ENCODE measurements at regions not wholly inside any gene's neighbourhood (a gene's known extent, or its start where the extent isn't known, plus 50 kb on each side); places are given as distances from the start of the nearest gene placed in this dataset.
"Not testable (repeated sequence)": the region's sequence is repeated elsewhere in the genome, so short reads cannot be mapped to it uniquely, and the experiment has no call there.

DNA sequence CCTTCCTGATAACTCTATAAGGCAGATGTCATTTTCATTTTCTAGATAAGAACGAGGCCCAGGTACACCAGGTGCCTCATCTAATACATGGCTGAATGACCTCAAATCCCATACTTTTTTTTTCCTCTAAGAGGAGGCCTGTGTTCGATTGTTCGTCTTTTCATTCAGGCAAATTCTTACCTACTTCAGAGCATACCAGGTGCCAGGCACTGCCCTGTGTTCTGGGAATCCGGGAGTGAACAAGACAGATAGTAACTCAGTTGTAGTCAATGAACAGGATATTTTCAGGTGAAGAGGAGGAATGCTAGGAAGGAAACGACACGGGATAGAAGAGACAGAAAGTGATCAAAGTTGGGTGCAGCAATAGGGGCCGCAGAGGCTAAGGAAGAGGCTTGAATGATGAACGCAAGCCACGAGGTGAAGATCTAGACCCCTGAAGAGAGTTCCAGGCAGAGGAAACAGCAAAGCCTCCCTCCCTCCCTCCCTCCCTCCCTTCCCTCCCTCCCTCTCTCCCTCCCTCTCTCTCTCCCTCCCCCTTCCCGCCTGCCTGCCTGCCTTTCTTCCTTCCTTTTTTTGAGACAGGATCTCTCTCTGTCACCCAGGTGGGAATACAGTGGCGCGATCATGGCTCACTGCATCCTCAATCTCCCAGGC lies 150.1 kb upstream of the ZNF217 start:
- no peak for DNase-seq

DNA sequence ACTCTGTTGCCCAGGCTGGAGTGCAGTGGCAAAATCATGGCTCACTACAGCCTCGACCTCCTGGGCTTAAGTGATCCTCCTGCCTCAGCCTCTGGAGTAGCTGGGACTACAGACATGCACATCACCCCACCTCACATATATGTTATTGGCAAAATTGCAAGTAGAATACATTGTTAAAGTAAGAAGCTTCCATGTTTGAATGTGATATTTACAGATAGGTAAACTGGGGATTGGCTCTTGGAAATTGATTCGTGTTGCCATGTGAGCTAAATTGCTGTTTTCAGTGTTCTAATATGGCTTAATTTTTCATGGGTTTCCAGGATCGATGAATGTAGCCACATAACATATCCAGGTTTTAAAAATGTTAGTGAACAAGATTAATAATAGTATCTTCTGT lies 149.0 kb upstream of the ZNF217 start:
- DNase-seq, result no peak

DNA sequence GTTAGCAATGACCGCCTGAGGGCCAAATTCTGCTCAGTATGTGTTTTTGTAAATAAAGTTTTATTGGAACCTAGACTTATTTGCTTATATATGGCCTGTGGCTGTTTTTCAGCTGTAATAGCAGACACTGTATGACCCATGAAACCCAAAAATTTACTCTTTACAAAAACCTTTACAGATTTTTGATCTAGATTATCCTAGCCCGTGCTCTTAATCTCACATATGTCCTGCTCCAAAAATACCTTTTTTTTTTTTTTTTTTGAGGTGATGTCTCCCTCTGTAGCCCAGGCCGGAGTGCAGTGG lies 148.0 kb upstream of the ZNF217 start:
- no peak for DNase-seq

DNA sequence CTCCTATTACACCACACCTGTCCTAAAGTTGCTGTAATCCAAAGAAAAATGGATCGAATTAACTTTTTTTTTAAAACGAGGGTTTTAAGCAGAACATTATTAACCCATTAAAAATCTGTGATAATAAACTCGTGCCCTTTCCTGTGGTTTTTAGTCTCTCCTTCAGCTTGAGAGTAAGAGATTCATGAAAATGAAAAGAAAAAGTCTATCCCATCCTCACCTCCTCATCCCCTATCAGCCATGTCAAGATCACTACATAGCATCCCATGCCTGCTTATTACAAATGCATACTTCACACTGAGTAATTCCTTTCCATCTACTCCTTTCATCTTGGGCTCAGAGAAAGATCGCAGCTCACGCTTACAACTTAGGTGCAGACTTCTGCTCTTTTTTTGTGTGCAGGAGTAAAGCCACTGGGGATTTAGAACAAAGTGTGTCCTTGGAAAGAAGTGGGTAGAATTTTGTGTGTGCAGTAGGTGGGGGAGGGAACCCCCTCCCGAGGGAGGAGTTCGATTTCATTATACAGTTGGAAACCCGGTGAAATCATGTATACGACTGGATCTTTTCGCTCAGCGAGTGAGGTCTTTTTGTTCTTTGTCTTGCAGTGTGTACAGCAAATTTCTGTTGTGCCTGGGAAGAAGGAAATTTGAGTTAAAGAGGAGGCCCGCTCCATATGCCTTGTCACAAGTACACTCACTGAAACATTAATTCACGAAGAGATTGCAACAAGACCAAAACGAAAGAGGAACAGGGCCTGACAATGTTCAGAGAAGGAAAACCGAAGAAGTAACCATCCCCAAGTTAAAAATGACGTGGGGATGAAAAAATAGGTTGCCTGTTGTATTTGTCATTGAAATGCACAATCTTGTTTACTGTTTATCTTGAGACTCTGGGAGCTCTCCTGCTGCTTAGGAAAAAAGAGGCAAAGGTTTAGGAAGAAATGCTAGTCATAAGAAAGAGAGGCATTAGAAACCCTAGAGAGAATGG lies 146.5 kb upstream of the ZNF217 start:
- DNase-seq, result peak; percentile 59

DNA sequence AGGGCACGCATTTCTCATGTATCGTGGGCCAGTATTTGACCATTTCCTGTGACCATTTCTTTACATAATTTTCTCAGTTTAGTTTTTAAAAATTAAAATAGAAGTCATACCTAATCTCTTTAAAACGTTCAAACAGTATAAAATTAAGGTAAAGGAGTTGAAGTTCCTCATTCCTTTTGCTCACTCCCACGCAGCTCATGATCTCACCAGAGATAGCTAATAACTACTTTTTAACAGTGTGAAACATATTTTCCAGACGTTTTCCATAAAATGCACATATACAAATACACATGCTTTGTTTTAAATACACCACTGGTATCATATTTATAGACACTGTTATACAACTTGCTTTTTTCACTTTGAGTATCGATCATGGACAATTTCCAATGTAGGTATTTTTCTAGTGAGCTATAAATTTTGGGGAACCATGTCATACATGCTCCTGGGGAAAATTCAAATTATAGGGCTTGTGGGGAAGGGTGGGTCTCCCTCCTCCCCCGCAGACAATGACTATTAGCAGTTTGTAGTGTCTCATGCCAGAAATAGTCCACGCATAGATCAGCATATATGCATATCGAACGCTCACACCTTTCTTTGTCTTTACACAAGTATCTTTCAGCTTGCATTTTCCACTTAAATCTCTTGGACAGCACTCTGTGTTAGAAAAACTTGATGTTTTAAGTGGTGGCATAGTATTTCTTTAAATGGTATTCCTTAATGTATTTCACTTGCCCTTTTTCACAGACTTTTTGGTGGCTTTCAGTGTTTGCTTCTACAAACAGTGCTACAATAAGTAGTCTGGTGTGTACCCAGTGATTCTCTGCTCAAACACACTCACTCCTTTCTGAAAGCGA lies 145.5 kb upstream of the ZNF217 start:
- DNase-seq, result peak; percentile 35

DNA sequence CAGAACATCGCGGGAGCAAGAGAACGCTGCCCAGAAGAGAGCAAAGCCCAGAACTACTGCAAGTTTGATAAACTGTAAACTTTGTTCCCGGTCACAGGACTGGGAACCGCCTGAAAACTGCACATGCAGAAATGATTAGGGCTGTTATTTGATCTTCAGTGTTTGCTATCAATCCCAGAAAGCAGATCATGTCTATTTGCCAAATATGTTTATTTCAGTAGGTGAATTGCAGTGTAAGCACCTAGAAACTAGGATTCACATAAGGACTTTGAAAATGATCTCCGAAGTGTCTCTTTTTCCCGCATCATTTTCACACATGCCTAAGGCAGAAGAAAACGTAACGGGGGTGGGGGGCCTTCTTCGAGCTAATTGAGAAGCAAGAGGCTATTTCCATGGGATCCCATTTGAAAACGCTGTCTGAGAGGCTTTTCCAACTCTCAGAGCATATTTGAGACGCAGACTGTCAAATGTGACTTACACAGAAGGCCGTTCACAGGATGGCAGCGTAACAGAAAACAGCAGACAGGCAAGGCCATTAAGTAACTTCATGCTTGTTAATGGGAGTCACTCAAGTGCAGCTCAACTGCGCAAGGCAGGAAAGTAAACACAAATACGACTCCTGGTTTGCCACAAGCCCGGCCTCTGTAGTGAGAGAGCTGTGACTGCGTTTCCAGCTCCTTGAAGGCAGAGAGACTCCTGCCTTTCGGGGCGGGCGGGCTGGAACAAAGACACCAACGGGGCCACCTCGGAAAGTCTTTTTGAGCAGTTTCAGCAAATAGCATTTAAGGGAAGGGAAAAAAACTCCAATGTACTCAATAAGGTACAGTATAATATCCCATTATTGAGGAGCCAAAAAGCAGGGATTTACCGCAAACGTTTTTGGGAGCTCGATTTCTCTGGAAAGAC lies 144.7 kb upstream of the ZNF217 start:
- peak; percentile 85 for DNase-seq

DNA sequence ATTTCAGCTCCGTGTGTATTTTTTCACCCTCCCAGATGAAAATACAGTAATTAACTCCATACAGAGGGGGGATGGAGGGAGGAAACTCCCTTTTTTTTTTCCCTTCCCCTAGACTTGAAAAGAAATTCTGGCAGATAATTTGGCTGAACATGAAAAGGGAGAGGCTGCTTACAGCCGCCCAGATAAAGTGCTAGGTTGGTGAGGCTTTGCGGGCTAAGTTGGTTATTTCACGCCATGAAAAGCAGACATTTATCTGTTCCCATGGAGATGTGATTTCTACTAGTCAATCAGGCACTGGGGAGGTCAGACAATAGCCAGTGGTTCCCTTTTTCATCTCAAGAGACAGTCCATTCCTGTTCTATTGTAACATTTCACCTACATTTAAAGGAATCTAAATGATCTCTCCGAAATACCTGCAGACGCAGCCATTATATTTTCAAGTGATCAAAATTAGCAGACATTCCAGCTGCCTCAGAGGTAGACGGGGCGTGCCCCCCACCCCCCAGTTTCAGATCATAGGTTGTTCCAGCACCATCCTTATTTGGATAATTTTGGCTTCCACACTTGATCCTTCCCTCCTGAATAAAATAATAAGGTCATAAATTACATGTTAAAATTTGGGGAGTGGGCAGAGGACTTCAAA lies 143.9 kb upstream of the ZNF217 start:
- peak; percentile 45 for DNase-seq

DNA sequence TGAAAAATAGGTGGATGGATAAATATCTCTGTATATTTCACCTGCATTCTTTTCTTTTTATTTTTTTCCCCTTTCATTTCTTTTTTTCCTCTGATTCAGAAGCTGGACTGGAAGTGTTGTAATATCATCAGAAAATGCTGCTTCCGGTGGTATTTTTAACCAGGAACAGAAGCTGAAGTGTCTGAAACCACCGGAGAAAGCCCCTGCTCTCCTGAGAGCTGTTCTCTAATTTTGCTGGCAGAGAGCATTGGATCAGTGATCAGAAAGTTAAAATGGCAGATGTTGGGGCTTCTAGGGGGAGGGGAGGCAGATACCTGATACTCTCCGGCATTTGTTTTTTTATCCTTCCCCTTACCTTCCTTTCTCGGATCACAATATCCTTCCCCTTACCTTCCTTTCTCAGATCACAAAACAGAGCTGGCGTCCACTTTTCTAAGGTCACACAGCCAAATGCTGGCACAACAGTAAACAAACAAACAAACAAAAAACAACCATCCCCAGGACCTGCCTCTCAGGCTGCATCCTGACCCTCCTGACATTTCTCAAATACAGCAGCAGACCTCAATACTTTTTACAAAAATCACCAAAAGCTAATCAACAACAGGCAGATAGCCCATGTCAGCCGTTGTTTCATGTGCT lies 143.2 kb upstream of the ZNF217 start:
- peak; percentile 54 for DNase-seq

DNA sequence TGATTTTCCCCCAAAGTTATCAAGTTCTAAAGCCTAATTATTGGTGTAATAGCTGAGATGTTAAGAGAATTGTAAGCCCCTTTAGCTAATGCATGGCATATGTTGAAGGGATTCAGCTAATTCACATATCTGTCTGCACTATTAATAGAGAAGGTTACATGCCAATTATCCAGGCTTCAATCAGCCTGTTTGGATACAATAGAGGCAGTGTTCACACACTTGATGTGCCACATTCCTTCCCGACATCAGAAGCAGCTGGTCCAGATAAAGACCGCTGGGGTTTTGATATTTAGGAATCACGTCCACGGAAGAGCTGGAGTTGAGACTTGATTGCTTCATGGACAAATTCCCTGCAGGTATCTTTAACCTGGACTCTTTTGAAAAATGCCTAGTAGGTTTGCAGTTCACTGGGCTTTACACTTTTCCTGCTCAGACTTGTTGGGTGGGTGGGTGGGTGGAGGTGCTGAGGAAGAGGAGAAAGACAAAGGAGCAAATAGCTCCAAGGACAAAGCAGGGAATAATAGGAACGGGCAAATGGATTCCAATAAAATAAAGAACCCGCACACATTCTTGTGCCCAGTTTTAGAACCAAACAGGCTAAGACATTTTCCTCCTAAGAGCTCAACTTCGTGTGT lies 142.6 kb upstream of the ZNF217 start:
- peak; percentile 74 for DNase-seq

DNA sequence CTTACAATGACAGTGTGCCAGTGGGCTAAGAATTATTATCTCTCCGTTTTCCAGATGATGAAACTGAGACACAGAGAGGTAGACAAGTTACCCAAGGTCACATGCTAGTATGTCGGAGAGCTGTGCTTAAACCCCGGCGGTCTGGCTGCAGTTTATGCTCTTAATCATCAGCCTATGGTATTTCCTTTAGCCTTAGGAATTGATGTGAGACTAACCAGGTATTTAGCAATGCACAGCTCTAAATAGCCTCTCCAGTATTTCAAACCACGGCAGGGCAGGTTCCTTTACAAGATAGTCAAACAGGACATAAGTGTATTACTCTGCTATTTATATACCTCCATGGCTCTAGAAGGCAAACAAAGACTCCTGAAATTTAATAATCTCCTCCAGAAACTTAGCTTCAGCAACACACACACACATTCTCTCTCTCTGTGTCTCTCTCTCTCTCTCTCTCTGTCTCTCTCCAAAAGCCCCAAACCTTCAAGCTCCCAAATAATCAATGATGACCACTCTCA lies 142.0 kb upstream of the ZNF217 start:
- peak; percentile 43 for DNase-seq

DNA sequence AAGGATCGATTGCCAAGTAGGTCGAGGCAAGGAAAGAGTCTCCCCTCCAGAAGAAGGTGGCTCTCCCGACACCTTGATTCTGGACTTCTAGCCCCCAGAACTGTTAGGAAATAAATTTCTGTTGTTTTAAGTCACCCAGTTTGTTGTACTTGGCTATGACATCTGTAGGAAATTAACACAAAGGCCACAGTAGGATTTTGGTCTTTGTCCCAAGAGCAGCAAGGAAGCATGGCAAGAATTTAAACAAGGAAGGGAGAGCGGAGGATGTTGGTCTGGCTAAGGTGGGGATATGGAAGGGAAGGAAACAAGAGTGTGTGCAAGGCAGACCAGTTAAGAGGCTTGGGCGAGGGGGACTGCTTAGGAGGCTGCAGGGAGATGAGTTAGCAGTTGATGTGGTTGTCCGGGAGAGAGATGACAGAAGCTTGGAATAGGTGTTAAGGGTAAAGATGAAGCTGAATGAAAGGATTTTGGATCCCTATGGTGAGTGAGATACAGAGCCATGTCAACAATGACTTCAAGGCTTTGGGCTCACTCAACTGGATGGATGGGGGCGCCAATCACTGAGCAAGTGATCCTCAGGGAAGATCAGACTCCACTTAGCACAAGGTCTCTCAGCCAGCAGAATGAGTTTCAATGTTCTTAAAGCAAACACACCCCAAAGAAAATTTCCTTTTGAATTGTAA lies 140.5 kb upstream of the ZNF217 start:
- DNase-seq, result no peak

DNA sequence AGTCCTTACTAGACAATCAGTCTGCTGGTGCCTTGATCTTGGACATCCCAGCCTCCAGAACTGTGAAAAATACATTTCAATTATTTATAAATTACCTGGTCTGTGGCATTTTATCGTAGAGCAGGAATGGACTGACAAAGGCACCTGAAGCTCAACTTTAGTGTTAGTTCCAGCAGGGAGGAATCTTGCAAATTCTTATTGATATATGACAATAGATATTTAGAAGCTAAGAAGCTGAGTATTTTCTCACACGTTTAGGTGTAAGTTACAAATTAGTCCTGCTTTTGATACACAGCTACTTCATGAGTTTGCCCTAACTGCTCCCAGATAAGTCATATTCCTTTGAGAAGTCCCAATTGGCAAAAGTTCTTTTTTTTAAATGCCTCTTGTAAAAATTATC lies 138.0 kb upstream of the ZNF217 start:
- no peak for DNase-seq

DNA sequence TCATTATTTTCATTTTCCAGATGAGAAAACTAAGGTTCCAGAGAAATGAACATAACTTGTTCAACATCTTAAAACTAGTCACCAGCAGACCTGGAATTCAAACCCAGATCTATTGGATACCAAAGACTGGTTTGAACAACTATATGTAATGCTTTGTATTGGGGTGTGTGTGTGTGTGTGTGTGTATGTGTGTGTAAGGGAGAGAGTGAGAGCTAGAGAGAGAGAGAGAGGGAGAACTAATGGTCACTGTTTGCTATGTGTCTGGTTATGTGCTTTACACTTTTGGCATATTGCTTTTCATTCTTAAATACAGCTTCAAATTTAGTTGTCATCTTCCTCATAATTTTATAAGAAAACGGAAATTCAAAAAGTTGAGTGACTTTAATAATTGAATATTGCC lies 134.7 kb upstream of the ZNF217 start:
- DNase-seq, result no peak

DNA sequence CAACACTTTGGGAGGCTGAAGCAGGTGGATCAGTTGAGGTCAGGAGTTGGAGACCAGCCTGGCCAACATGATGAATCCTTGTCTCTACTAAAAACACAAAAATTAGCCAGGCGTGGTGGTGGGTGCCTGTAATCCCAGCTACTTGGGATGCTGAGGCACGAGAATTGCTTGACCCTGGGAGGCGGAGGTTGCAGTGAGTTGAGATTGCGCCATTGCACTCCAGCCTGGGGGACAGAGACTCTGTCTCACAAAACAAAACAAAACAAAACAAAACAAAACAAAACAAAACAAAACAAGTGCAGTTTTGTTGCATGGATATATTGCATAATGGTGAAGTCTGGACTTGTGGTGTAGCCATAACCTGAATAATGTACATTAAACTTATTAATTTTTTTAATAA lies 133.6 kb upstream of the ZNF217 start:
- not testable (repeated sequence) for DNase-seq

DNA sequence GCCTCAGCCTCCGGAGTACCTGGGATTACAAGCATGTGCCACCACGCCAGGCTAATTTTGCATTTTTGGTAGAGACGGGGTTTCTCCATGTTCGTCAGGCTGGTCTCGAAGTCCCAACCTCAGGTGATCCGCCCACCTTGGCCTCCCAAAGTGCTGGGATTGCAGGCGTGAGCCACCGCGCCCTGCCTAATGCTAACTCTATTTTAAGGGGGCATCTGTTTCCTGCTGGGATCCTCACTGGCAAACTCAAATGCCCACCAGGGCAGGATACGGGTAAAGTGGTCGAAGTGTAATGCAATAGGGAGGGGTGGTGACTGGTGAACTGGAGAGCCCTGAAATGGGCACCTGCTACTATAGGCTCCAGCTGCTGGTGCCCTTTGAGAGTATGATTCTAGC lies 131.9 kb upstream of the ZNF217 start:
- no peak for DNase-seq

DNA sequence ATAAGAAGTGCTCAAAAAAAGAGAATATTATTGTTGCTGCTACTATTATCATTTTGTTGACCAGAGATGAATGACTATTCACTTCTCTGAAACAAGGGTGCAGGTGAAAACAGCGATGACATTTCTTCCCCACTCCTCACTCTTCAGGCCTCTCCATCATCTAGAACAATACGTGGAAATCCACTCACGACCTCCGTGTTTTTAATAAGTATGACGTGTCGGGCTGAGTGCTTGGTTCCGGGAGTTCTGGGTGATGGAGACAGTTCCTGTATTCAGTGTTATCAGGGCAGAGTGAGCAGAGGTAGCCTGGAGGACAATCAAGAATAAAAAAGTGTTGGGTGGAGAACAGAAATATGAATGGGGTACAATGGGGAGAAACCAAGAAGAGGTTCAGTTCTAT lies 130.0 kb upstream of the ZNF217 start:
- DNase-seq, result no peak

DNA sequence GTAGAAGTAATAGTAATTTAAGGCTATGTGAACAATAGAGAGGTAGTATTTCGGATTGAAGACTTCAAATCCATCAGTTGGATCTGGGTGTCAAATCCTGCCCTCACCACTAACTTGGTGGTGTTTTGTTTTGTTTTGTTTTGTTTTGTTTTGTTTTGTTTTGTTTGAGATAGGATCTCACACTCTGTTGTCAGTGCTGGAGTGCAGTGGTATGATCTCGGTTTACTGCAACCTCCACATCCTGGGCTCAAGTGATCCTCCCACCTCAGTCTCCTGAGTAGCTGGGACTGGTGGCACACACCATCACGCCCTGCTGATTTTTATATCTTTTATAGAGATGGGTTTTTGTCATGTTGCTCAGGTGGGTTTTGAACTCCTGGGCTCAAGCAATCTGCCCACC lies 129.4 kb upstream of the ZNF217 start:
- DNase-seq, result no peak

DNA sequence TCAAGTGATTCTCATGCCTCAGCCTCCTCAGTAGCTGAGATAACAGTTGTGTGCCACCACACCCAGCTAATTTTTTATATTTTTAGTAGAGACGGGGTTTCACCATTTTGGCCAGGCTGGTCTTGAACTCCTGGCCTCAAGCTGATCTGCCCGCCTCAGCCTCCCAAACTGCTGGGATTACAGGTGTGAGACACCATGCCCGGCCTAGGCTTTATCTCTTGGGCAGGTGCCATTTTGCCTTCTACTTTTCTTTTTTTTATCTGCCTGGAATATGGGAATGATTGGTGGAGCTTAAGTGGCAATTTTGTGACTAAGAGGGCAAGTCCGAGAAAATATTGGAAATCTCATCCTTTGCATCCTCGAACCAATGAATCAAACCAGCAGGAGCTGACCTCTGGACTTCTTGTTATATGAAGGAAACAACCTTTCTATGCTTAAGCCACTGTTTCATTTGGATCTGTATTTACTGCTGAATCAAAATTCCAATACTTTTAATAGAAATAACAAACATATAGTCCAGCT lies 128.9 kb upstream of the ZNF217 start:
- DNase-seq, result no peak

DNA sequence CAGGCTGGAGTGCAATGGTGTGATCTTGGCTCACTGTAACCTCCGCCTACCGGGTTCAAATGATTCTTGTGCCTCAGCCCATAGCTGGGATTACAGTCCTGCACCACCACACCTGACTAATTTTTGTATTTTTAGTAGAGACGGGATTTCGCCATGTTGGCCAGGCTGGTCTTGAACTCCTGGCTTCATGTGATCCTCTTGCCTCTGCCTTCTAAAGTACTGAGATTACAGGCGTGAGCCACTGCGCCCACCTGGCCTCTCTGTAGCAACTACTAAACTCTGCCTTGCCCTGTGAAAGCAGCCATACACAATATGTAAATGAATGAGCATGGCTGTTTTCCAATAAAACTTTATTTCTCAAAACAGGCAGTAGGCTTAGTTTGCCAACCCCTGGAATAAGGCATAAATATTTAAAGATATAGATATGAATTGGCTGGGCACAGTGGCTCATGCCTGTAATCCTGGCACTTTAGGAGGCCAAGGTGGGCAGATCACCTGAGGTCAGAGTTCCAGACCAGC lies 127.9 kb upstream of the ZNF217 start:
- DNase-seq, result not testable (repeated sequence)

Measured in tongue (tissue), 1 donor.